ENCODE measurements at regions not wholly inside any gene's neighbourhood (a gene's known extent, or its start where the extent isn't known, plus 50 kb on each side); places are given as distances from the start of the nearest gene placed in this dataset.

DNA sequence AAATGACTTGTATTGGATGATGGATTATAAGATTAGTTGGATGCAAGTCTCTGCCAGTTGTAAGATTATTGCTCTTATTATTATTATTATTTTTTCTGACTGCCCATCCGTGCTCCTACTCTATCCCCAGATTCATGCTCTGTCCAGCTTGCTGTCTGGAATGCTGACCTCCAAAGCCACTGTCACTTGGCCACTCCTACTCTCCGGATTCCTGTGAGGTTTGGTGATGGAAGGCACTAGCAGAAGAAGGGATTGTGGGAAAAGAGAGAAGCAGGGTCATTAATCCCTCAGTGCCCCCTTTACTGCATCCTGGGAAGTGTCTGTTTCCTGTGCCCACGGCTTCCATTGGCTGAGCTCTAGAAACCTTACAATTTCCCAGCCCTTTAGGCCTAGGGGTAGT is 76.3 kb upstream of the IL12B start:
- no CpG with 5 or more reads among the region's 3 CpGs for WGBS (ENCODE audit: insufficient coverage, low lambda C conversion rate)
- no peak for DNase-seq
- no peak overlapping the region for H3K4me3 ChIP-seq (ENCODE audit: low read length)

DNA sequence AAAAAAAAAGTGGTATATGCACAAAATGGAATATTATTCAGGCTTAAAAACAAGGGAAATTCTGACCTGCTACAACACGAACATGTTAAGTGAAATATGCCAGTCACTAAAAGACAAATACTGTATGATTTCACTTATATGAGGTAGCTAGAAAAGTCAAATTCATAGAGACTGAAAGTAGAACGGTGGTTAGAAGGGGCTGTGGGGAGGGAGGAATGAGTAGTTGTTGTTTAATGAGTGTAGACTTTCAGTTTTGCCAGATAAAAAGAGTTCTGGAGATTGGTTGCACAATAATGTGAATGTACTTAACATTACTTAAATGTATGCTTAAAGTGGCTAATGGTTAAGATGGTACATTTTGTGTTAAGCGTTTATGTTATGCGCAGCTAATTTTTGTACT is 79.5 kb upstream of the IL12B start:
- WGBS (ENCODE audit: insufficient coverage, low lambda C conversion rate): 90% methylated on average over 2 of the region's 4 CpGs
- Histone ChIP-seq H3K4me3 (ENCODE audit: low read length) (no peak overlapping the region), H3K4me1 (ENCODE audit: control insufficient read depth, insufficient read depth, low read length) (no peaks in the 10 kb centered on the region), H3K9me3 (ENCODE audit: control insufficient read depth, low read depth, low read length) (no peaks in the 10 kb centered on the region), H3K36me3 (ENCODE audit: control insufficient read depth, insufficient read depth, low read length) (no peaks in the 10 kb centered on the region), H3K27me3 (ENCODE audit: control insufficient read depth, insufficient read depth, low read length) (peaks cover 6% of the 10 kb centered on the region), H3K27ac (ENCODE audit: low read length) (no peak overlapping the region)
- DNase-seq: no peak

More for the DNA sequence above, 76.3 kb upstream of the IL12B start:
- H3K4me1 ChIP-seq (ENCODE audit: control insufficient read depth, insufficient read depth, low read length): no peaks in the 10 kb centered on the region
- no peaks in the 10 kb centered on the region for H3K36me3 ChIP-seq (ENCODE audit: control insufficient read depth, insufficient read depth, low read length)
- peaks cover 6% of the 10 kb centered on the region for H3K27me3 ChIP-seq (ENCODE audit: control insufficient read depth, insufficient read depth, low read length)
- H3K27ac ChIP-seq (ENCODE audit: low read length): no peak overlapping the region
- no peaks in the 10 kb centered on the region for H3K9me3 ChIP-seq (ENCODE audit: control insufficient read depth, low read depth, low read length)

DNA sequence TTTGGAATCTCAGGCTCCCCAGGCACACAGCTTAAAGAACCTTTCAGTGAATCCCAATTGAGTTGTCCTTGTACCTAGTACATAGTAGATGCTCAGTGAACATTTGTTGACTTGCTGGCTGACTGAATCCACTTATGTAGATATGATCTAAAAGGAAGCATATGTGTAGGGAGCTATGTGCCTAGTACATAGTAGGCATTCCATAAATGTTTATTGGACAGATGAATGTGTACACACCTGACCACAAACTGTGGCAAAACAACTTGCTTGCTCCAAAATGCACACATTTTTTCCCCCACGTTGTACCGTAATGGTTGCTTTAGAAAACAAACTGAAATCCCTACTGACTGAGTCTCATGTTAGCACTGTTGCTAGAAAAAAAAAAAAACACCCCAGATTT is 80.2 kb upstream of the IL12B start:
- H3K4me3 ChIP-seq (ENCODE audit: low read length): no peak overlapping the region
- H3K9me3 ChIP-seq (ENCODE audit: control insufficient read depth, low read depth, low read length): no peaks in the 10 kb centered on the region
- no CpG with 5 or more reads among the region's 2 CpGs for WGBS (ENCODE audit: insufficient coverage, low lambda C conversion rate)
- no peaks in the 10 kb centered on the region for H3K4me1 ChIP-seq (ENCODE audit: control insufficient read depth, insufficient read depth, low read length)
- no peak overlapping the region for H3K27ac ChIP-seq (ENCODE audit: low read length)
- H3K27me3 ChIP-seq (ENCODE audit: control insufficient read depth, insufficient read depth, low read length): peaks cover 4% of the 10 kb centered on the region
- no peak for DNase-seq
- H3K36me3 ChIP-seq (ENCODE audit: control insufficient read depth, insufficient read depth, low read length): no peaks in the 10 kb centered on the region

DNA sequence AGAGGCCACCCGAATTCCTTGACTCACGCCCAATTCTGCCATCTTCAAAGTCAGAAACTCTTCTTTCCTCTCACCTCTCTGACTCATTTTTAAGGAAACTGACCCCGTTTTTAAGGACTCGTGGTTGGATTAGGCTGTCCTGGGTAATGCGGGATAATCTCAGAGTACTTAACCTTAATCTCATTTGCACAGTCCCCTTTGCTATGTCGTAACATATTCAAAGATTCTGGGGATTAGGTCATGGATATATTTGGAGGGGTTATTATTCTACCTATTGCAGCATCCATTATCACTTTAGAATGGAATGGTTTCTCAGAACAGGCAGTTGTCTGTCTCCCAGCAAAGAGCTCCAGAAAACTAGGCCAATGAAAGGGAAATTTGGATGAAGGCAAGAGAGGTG is 80.8 kb upstream of the IL12B start:
- H3K36me3 ChIP-seq (ENCODE audit: control insufficient read depth, insufficient read depth, low read length): no peaks in the 10 kb centered on the region
- WGBS (ENCODE audit: insufficient coverage, low lambda C conversion rate): no CpG with 5 or more reads among the region's 6 CpGs
- no peak overlapping the region for H3K4me3 ChIP-seq (ENCODE audit: low read length)
- H3K27me3 ChIP-seq (ENCODE audit: control insufficient read depth, insufficient read depth, low read length): peaks cover 3% of the 10 kb centered on the region
- H3K4me1 ChIP-seq (ENCODE audit: control insufficient read depth, insufficient read depth, low read length): no peaks in the 10 kb centered on the region
- no peaks in the 10 kb centered on the region for H3K9me3 ChIP-seq (ENCODE audit: control insufficient read depth, low read depth, low read length)
- no peak for DNase-seq
- no peak overlapping the region for H3K27ac ChIP-seq (ENCODE audit: low read length)

DNA sequence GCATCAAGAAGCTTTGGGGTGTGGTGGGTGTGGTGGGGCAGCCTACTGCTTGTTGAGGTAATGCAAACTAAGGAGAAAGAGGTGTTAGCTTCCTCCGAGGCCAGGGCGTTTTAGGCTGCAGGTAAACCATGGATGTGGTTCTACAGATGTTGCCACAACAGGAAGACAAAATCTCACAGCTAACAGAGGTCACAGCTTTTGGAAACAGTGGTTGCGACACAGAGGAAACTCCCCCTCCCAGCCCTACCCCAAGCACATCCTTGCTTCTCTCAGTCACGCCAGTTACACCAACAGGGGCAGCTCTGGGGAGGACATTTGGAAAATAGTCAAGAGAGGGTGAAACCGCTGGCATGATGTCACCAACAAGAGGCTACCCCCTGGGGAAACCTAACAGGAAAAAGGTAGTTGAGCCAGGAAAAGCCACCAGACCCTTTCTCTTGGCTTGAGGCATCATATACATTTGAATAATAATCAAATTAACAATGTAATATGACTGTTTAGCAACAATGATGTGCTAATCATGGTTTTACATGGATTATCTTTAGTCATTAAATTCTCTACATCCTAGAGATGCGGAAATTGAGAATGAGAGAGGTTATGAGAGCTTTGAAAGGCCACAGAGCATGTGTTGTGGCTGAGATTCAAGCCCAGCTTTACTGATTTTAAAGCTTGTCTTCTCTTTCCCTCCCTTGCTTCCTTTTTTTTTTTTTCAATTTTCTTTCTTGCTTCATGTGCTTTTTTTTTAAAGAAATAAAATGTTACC is 82.2 kb upstream of the IL12B start:
- H3K9me3 ChIP-seq (ENCODE audit: control insufficient read depth, low read depth, low read length): no peaks in the 10 kb centered on the region
- no peaks in the 10 kb centered on the region for H3K36me3 ChIP-seq (ENCODE audit: control insufficient read depth, insufficient read depth, low read length)
- DNase-seq: peak in 1 of 2 donors; percentile 9
- no peak overlapping the region for H3K27ac ChIP-seq (ENCODE audit: low read length)
- no CpG with 5 or more reads among the region's 6 CpGs for WGBS (ENCODE audit: insufficient coverage, low lambda C conversion rate)
- no peak overlapping the region for H3K4me3 ChIP-seq (ENCODE audit: low read length)
- H3K4me1 ChIP-seq (ENCODE audit: control insufficient read depth, insufficient read depth, low read length): no peaks in the 10 kb centered on the region
- peaks cover 3% of the 10 kb centered on the region for H3K27me3 ChIP-seq (ENCODE audit: control insufficient read depth, insufficient read depth, low read length)

DNA sequence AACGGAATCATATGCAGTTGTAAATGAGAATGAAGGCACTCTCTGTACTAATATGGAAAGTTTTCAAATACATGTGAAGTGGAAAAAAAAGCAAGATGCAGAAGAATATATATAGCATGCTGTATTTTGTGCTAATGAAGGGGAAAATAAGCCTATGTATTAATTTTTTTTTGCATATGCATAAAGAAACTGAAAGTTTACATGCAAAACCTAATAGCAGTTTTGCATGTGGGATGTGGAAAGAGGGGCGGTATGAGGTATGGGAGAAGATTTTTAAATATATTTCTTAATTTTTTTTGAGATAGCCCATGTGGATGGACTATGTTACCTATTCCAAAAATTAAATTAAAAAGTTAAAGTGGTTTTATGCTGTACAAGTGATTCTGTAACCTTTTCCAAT is 83.7 kb upstream of the IL12B start:
- WGBS (ENCODE audit: insufficient coverage, low lambda C conversion rate): 80% methylated on average over 1 of the region's 2 CpGs
- Histone ChIP-seq H3K27ac (ENCODE audit: low read length) (no peak overlapping the region), H3K27me3 (ENCODE audit: control insufficient read depth, insufficient read depth, low read length) (no peaks in the 10 kb centered on the region), H3K36me3 (ENCODE audit: control insufficient read depth, insufficient read depth, low read length) (no peaks in the 10 kb centered on the region), H3K4me3 (ENCODE audit: low read length) (no peak overlapping the region), H3K4me1 (ENCODE audit: control insufficient read depth, insufficient read depth, low read length) (no peaks in the 10 kb centered on the region), H3K9me3 (ENCODE audit: control insufficient read depth, low read depth, low read length) (no peaks in the 10 kb centered on the region)
- DNase-seq: no peak

DNA sequence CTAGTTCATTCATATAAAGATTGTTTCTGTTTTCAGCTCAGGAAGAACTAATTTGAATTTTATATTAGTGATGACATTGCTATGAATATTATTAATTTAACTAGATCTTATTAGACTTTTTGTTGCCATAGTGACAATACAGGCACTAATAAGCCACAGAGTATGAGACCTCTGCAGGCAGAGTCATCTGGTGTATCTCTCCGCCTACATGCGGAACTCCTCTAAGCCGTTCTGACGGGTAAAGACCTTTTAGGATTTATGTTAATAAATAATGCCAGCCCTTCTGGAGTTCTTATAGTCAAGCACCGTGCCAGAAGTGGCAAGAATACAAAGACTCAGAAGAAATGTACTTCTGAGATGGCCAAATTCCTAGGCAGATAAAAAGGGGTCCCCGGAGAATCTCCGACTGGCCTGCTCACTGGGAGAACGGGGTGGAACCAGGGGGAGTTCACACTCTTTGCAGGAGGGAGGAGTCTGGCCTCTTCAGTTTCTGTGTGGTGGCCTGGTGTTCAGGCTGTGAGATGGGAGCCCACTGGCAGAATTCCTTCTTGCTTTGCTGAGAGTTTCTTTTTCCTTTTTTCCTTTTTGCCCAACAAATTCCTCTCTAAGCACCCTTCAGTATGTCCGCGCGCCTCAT is 85.1 kb upstream of the IL12B start:
- no peak for DNase-seq
- 100% methylated on average over 3 of the region's 11 CpGs for WGBS (ENCODE audit: insufficient coverage, low lambda C conversion rate)
- Histone ChIP-seq H3K27ac (ENCODE audit: low read length) (no peak overlapping the region), H3K4me3 (ENCODE audit: low read length) (no peak overlapping the region), H3K36me3 (ENCODE audit: control insufficient read depth, insufficient read depth, low read length) (no peaks in the 10 kb centered on the region), H3K4me1 (ENCODE audit: control insufficient read depth, insufficient read depth, low read length) (no peaks in the 10 kb centered on the region), H3K27me3 (ENCODE audit: control insufficient read depth, insufficient read depth, low read length) (no peaks in the 10 kb centered on the region), H3K9me3 (ENCODE audit: control insufficient read depth, low read depth, low read length) (no peaks in the 10 kb centered on the region)

DNA sequence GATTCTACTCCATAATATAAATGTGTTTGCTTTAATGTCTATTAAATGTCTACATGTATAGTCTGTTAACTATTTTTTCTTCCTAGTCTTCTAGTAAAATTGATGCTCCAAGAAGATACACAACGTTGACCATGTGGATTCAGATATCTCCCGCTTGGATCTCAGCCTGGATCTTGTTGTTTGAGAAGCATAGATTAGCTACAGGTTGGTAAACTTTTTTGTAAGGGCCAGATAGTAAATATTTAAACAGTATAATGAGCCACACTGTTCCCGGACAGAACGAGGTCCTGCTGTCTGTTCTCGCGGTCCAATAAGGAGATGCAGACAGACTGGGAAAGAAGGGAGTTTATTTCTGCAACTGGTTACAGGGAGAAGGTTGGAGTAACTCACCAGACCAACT is 86.2 kb upstream of the IL12B start:
- Histone ChIP-seq H3K36me3 (ENCODE audit: control insufficient read depth, insufficient read depth, low read length) (no peaks in the 10 kb centered on the region), H3K27me3 (ENCODE audit: control insufficient read depth, insufficient read depth, low read length) (no peaks in the 10 kb centered on the region), H3K4me3 (ENCODE audit: low read length) (no peak overlapping the region), H3K4me1 (ENCODE audit: control insufficient read depth, insufficient read depth, low read length) (no peaks in the 10 kb centered on the region), H3K9me3 (ENCODE audit: control insufficient read depth, low read depth, low read length) (no peaks in the 10 kb centered on the region), H3K27ac (ENCODE audit: low read length) (no peak overlapping the region)
- 42% methylated on average over 2 of the region's 6 CpGs for whole genome bisulfite sequencing (ENCODE audit: insufficient coverage, low lambda C conversion rate)
- DNase-seq: no peak

DNA sequence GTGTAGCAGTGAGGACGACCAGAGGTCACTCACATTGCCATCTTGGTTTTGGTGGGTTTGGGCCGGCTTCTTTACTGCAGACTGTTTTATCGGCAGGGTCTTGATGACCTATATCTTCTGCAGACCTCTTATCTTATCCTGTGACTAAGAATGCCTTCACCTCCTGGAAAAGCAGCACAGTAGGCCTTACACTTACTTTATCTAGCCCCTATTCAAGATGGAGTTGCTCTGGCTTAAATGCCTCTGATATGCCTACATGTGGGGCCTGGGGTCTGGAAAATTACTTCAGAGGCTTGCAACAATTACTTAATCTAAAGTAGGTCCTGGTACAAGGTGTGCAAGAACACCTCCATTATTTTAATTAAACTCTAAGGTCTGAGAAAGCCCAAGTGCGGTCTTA is 86.9 kb upstream of the IL12B start:
- H3K4me1 ChIP-seq (ENCODE audit: control insufficient read depth, insufficient read depth, low read length): no peaks in the 10 kb centered on the region

DNA sequence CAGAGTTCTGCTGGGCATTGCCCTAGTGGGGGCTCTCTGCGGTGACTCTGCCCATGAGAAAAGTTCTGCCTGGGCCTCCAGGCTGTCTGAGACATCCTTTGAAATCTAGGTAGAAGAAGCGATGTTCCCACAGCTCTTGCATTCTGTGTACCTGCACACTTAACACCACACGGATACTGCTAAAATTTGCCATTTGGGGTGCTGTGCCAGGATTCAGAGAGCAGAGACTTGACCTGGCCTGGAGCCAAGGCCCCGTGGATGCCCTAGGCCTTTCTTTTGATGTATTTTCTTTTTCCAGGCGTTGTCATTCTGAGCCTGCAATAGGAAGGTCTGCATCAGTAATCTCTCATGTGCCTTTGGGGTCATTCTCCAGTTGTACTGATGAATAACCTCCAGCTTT is 89.3 kb upstream of the IL12B start:
- Histone ChIP-seq H3K4me1 (ENCODE audit: control insufficient read depth, insufficient read depth, low read length) (no peaks in the 10 kb centered on the region), H3K27me3 (ENCODE audit: control insufficient read depth, insufficient read depth, low read length) (no peaks in the 10 kb centered on the region), H3K4me3 (ENCODE audit: low read length) (no peak overlapping the region), H3K9me3 (ENCODE audit: control insufficient read depth, low read depth, low read length) (no peaks in the 10 kb centered on the region), H3K27ac (ENCODE audit: low read length) (no peak overlapping the region), H3K36me3 (ENCODE audit: control insufficient read depth, insufficient read depth, low read length) (no peaks in the 10 kb centered on the region)
- no CpG with 5 or more reads among the region's 5 CpGs for WGBS (ENCODE audit: insufficient coverage, low lambda C conversion rate)
- DNase-seq: no peak

More for the DNA sequence above, 86.9 kb upstream of the IL12B start:
- no peaks in the 10 kb centered on the region for H3K9me3 ChIP-seq (ENCODE audit: control insufficient read depth, low read depth, low read length)
- DNase-seq: no peak
- H3K27me3 ChIP-seq (ENCODE audit: control insufficient read depth, insufficient read depth, low read length): no peaks in the 10 kb centered on the region
- H3K27ac ChIP-seq (ENCODE audit: low read length): no peak overlapping the region
- H3K36me3 ChIP-seq (ENCODE audit: control insufficient read depth, insufficient read depth, low read length): no peaks in the 10 kb centered on the region
- H3K4me3 ChIP-seq (ENCODE audit: low read length): no peak overlapping the region
- WGBS (ENCODE audit: insufficient coverage, low lambda C conversion rate): no CpG with 5 or more reads among the region's 4 CpGs

DNA sequence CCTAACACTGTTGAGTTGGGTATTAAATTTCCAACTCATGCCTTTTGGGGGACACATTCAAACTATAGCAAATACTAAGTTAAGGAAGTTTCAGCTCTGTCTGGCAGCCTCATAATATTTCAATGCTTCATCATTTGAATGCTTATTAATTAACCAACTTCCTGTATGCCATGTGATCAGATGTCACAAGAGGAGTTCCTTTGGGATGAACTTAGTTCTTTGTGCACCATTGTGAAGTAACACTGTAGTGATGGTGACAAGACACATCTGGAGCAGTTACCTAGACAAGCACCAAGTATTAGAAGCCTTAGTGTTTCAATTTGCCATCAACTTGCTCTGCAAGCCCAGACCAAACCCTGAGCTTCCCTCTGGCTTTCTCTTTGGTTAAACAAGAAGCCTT is 90.7 kb upstream of the IL12B start:
- H3K4me3 ChIP-seq (ENCODE audit: low read length): no peak overlapping the region
- no peaks in the 10 kb centered on the region for H3K9me3 ChIP-seq (ENCODE audit: control insufficient read depth, low read depth, low read length)
- no peak overlapping the region for H3K27ac ChIP-seq (ENCODE audit: low read length)
- no peak for DNase-seq
- H3K4me1 ChIP-seq (ENCODE audit: control insufficient read depth, insufficient read depth, low read length): no peaks in the 10 kb centered on the region
- no peaks in the 10 kb centered on the region for H3K27me3 ChIP-seq (ENCODE audit: control insufficient read depth, insufficient read depth, low read length)
- no peaks in the 10 kb centered on the region for H3K36me3 ChIP-seq (ENCODE audit: control insufficient read depth, insufficient read depth, low read length)

Data from large intestine (tissue), 3 donors.